ENCODE measurements at regions not wholly inside any gene's neighbourhood (a gene's known extent, or its start where the extent isn't known, plus 50 kb on each side); places are given as distances from the start of the nearest gene placed in this dataset.

GRCh38 chr2:131753640-131754561 lies 226.2 kb downstream of the CCDC74A start:
- no peaks in the 10 kb centered on the region for H3K27me3 ChIP-seq (ENCODE audit: control insufficient read depth in 2 of 2, insufficient read depth in 2 of 2, low read length in 2 of 2)
- H3K9ac ChIP-seq (ENCODE audit: insufficient read depth, low read length, poor library complexity, severe bottlenecking) = no peak overlapping the region
- no peak for DNase-seq
- H3K4me2 ChIP-seq (replicated peaks; ENCODE audit: extremely low read depth, low read length, poor library complexity, severe bottlenecking) = no peak overlapping the region
- WGBS (ENCODE audit: insufficient coverage) = 60% methylated on average over 34 of the region's 50 CpGs
- H3K9me3 ChIP-seq (replicated peaks in 1 of 2; ENCODE audit: control insufficient read depth in 1 of 2, insufficient read depth in 1 of 2, low read length in 2 of 2) = peaks cover 38 to 50% of the 10 kb centered on the region in 2 donors
- H3K27me3 Mint-ChIP-seq (ENCODE audit: low read depth in 3 of 3) = peaks cover 0 to 10% (median 2%) of the 10 kb centered on the region in 3 donors
- H3K27ac Mint-ChIP-seq = peak overlapping the region in 1 of 7 donors; percentile 77
- H3K27ac ChIP-seq (ENCODE audit: low read depth in 1 of 2, low read length in 2 of 2) = no peak overlapping the region
- no peak overlapping the region for H3K4me3 ChIP-seq (replicated peaks in 1 of 3; ENCODE audit: low read depth in 2 of 3, low read length in 3 of 3)
- no peaks in the 10 kb centered on the region for H3K36me3 ChIP-seq (replicated peaks in 1 of 2; ENCODE audit: control insufficient read depth in 1 of 2, insufficient read depth in 2 of 2, low read length in 2 of 2)
- TF ChIP-seq CTCF (IDR thresholded peaks at IDR 0.05) = no peak
- no peak overlapping the region for H3K4me3 Mint-ChIP-seq
- H3K79me2 ChIP-seq (ENCODE audit: insufficient read depth, low read length) = no peaks in the 10 kb centered on the region
- H3K4me1 Mint-ChIP-seq = no peaks in the 10 kb centered on the region
- peaks cover 24 to 49% (median 40%) of the 10 kb centered on the region in 7 donors for H3K9me3 Mint-ChIP-seq
- no peaks in the 10 kb centered on the region for H3K36me3 Mint-ChIP-seq
- H4K20me1 ChIP-seq (ENCODE audit: insufficient read depth, low read length) = no peaks in the 10 kb centered on the region
- H2AFZ ChIP-seq (ENCODE audit: insufficient read depth, low read depth, low read length, poor library complexity, severe bottlenecking) = no peak overlapping the region
- H3K4me1 ChIP-seq (ENCODE audit: control insufficient read depth in 1 of 2, insufficient read depth in 2 of 2, low read length in 2 of 2) = no peaks in the 10 kb centered on the region
- intact Hi-C loops (cut with micrococcal nuclease) = no loop called here

DNA sequence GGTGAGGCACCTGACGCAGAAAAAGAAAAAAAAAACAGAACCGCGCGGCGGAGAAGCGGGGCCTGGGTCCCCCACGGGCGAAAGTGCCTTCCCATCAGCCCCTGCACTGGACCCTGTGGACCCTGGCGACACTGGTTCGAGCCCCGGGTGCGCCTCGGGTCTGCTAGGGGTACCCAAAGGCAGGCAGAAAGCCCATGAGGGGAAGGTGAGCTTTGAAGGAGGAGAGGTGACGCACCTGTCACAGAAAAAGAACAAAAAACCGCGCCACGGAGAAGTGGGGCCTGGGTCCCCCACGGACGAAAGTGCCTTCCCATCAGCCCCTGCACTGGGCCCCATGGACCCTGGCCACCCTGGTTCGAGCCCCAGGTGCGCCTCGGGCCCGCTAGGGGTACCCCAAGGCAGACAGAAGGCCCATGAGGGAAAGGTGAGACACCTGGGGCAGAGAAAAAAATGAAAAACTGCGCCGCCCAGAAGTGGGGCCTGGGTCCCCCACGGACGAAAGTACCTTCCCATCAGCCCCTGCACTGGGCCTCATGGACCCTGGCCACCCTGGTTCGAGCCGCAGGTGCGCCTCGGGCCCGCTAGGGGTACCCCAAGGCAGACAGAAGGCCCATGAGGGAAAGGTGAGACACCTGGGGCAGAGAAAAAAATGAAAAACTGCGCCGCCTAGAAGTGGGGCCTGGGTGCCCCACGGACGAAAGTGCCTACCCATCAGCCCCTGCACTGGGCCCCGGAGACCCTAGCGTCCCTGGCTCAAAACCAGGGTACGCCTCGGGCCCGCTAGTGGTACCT lies 227.4 kb downstream of the CCDC74A start:
- H3K27me3 Mint-ChIP-seq (ENCODE audit: low read depth in 3 of 3) = peaks cover 0 to 10% (median 2%) of the 10 kb centered on the region in 3 donors
- Histone ChIP-seq H3K36me3 (replicated peaks in 1 of 2; ENCODE audit: control insufficient read depth in 1 of 2, insufficient read depth in 2 of 2, low read length in 2 of 2) (no peaks in the 10 kb centered on the region), H4K20me1 (ENCODE audit: insufficient read depth, low read length) (no peaks in the 10 kb centered on the region), H3K4me1 (ENCODE audit: control insufficient read depth in 1 of 2, insufficient read depth in 2 of 2, low read length in 2 of 2) (no peaks in the 10 kb centered on the region), H3K27ac (ENCODE audit: low read depth in 1 of 2, low read length in 2 of 2) (no peak overlapping the region), H3K9me3 (replicated peaks in 1 of 2; ENCODE audit: control insufficient read depth in 1 of 2, insufficient read depth in 1 of 2, low read length in 2 of 2) (peaks cover 45 to 62% of the 10 kb centered on the region in 2 donors), H3K4me2 (replicated peaks; ENCODE audit: extremely low read depth, low read length, poor library complexity, severe bottlenecking) (no peak overlapping the region), H3K9ac (ENCODE audit: insufficient read depth, low read length, poor library complexity, severe bottlenecking) (no peak overlapping the region), H3K79me2 (ENCODE audit: insufficient read depth, low read length) (no peaks in the 10 kb centered on the region), H2AFZ (ENCODE audit: insufficient read depth, low read depth, low read length, poor library complexity, severe bottlenecking) (no peak overlapping the region), H3K27me3 (ENCODE audit: control insufficient read depth in 2 of 2, insufficient read depth in 2 of 2, low read length in 2 of 2) (no peaks in the 10 kb centered on the region), H3K4me3 (replicated peaks in 1 of 3; ENCODE audit: low read depth in 2 of 3, low read length in 3 of 3) (no peak overlapping the region)
- H3K4me3 Mint-ChIP-seq = no peak overlapping the region
- H3K4me1 Mint-ChIP-seq = no peaks in the 10 kb centered on the region
- intact Hi-C loops (cut with micrococcal nuclease) = no loop called here
- H3K9me3 Mint-ChIP-seq = peaks cover 26 to 56% (median 51%) of the 10 kb centered on the region in 7 donors
- no peak for TF ChIP-seq CTCF (IDR thresholded peaks at IDR 0.05)
- DNase-seq = no peak
- 73% methylated on average over 21 of the region's 41 CpGs for WGBS (ENCODE audit: insufficient coverage)
- peak overlapping the region in 1 of 7 donors; percentile 74 for H3K27ac Mint-ChIP-seq
- H3K36me3 Mint-ChIP-seq = no peaks in the 10 kb centered on the region
